Pancreas (tissue), 10 donors: ENCODE measurements at regions not wholly inside any gene's neighbourhood (a gene's known extent, or its start where the extent isn't known, plus 50 kb on each side); places are given as distances from the start of the nearest gene placed in this dataset.
A peak's percentile ranks its signal among the peaks of the same experiment; 100 is the strongest.

Experiments used
- ATAC-seq, 4 donors: fragments of 200-7000 bp; cut with Tn5 transposase; one replicate each; pipeline versions ENCODE4 v1.8.0 to v1.9.1; 2020; ENCODE audit warnings: mild to moderate bottlenecking in 4 of 4, moderate library complexity in 4 of 4
- DNase-seq, 6 donors: peaks; one replicate each; pipeline ENCODE4 v3.0.0-alpha.2; 2020
- FAIRE-seq: peaks from 2 replicates; lab custom pipeline; 2012; peaks lifted over from hg19 to GRCh38; lab: Jason Lieb, UNC
- H3K27ac ChIP-seq, 4 donors: fragments of 200-600 bp; sonication (generic); 1 replicate in 3 of 4; 2 replicates in 1 of 4; pipeline versions ENCODE4 v1.5.0 to v1.8.0; 2020
- H3K27me3 ChIP-seq, 4 donors: fragments of 200-600 bp; one replicate each; pipeline ENCODE4 v1.8.0; 2021
- H3K36me3 ChIP-seq, 3 donors: fragments of 200-600 bp; sonication (generic) in 1 of 3; one replicate each; pipeline versions ENCODE4 v1.5.0 to v1.8.0; 2020 to 2021
- H3K4me1 ChIP-seq, 3 donors: fragments of 200-600 bp; one replicate each; pipeline ENCODE4 v1.8.0; 2021
- H3K4me3 ChIP-seq, 4 donors: fragments of 200-600 bp; sonication (generic) in 2 of 4; one replicate each; pipeline versions ENCODE4 v1.5.0 to v1.8.0; 2020 to 2021
- H3K9me3 ChIP-seq, 4 donors: fragments of 200-600 bp; one replicate each; pipeline ENCODE4 v1.8.0; 2021
- CTCF ChIP-seq, 4 donors: fragments of 200-600 bp; sonication (generic) in 3 of 4; IDR thresholded peaks; one replicate each; pipeline versions ENCODE4 v1.5.0 to v1.8.0; 2021; ENCODE audit warnings: antibody characterized with exemption in 4 of 4
- WGBS, 2 donors: extraction: QIAGEN DNeasy Blood & Tissue Kit; methylation state at CpG; one replicate each; pipeline ENCODE4 v1.1.7; 2013; 5-methylcytosine and 5-hydroxymethylcytosine counted together
- intact Hi-C, 3 donors: fragments of 100-400 bp; cut with DNase I; formaldehyde crosslinking; loops; one replicate each; pipeline versions ENCODE4 v1.11.1 to v1.14.2; 2022
- donor health status: healthy with polysubstance abuse.
- donor health status: DM: no; HTN: no; CAD: no; lungs with moderate emphysema.
- donor health status: DM: no; HTN: no; CAD: no.
- donor health status: control.
- donor health status: control.
- donor health status: Bipolar disorder and iron deficiency.
- donor health status: DM: yes; HTN: yes; CAD: no.
- donor health status: DM: no; HTN: no; CAD: no.
- donor health status: DM: no; HTN: no; CAD: no.
- donor health status: DM: yes; HTN: yes; CAD: no.

- ATAC-seq (peak in 2 of 4 donors; percentile 19 to 34), DNase-seq (peak in 1 of 6 donors; percentile 15), FAIRE-seq (no peak)
- no peak for TF ChIP-seq CTCF (IDR thresholded peaks at IDR 0.05)
- Histone ChIP-seq H3K36me3 (no peaks in the 10 kb centered on the region), H3K27me3 (no peaks in the 10 kb centered on the region), H3K9me3 (no peaks in the 10 kb centered on the region), H3K27ac (no peak overlapping the region), H3K4me1 (no peaks in the 10 kb centered on the region), H3K4me3 (no peak overlapping the region)
- intact Hi-C loops, result no loop called here
- WGBS, 2 donors, result 58 to 64% methylated on average over 4 of the region's 4 CpGs
Observed at GRCh38 chr1:168428063-168428731, 115.6 kb downstream of the XCL2 start.

- Histone ChIP-seq H3K4me3 (no peak overlapping the region), H3K27me3 (no peaks in the 10 kb centered on the region), H3K27ac (no peak overlapping the region), H3K4me1 (no peaks in the 10 kb centered on the region), H3K36me3 (no peaks in the 10 kb centered on the region), H3K9me3 (no peaks in the 10 kb centered on the region)
- intact Hi-C loops, result no loop called here
- ATAC-seq, result no peak
- no peak for DNase-seq
- 55 to 60% methylated on average over 1 of the region's 1 CpG for WGBS, 2 donors
- FAIRE-seq, result no peak
- TF ChIP-seq CTCF (IDR thresholded peaks at IDR 0.05), result no peak
Observed at GRCh38 chr1:168427051-168427450, 116.7 kb downstream of the XCL2 start.

- DNase-seq (no peak), ATAC-seq (no peak), FAIRE-seq (no peak)
- Histone ChIP-seq H3K4me3 (no peak overlapping the region), H3K9me3 (no peaks in the 10 kb centered on the region), H3K27ac (no peak overlapping the region), H3K27me3 (no peaks in the 10 kb centered on the region), H3K4me1 (no peaks in the 10 kb centered on the region), H3K36me3 (no peaks in the 10 kb centered on the region)
- no peak for TF ChIP-seq CTCF (IDR thresholded peaks at IDR 0.05)
- intact Hi-C loops, result no loop called here
- WGBS, 2 donors, result 89 to 92% methylated on average over 2 of the region's 2 CpGs
Observed at GRCh38 chr1:168424281-168424680, 119.5 kb downstream of the XCL2 start.

GRCh38 chr1:168422203-168422847 lies 121.5 kb downstream of the XCL2 start:
- DNase-seq (no peak), ATAC-seq (no peak), FAIRE-seq (no peak)
- Histone ChIP-seq H3K27ac (no peak overlapping the region), H3K36me3 (no peaks in the 10 kb centered on the region), H3K27me3 (no peaks in the 10 kb centered on the region), H3K9me3 (no peaks in the 10 kb centered on the region), H3K4me3 (no peak overlapping the region), H3K4me1 (no peaks in the 10 kb centered on the region)
- TF ChIP-seq CTCF (IDR thresholded peaks at IDR 0.05), result no peak
- intact Hi-C loops, result no loop called here
- WGBS, 2 donors, result 64 to 75% methylated on average over 1 of the region's 1 CpG

GRCh38 chr1:168421399-168422004 lies 122.3 kb downstream of the XCL2 start:
- FAIRE-seq, result no peak
- Histone ChIP-seq H3K36me3 (no peaks in the 10 kb centered on the region), H3K4me3 (no peak overlapping the region), H3K27me3 (no peaks in the 10 kb centered on the region), H3K4me1 (no peaks in the 10 kb centered on the region), H3K9me3 (no peaks in the 10 kb centered on the region), H3K27ac (no peak overlapping the region)
- intact Hi-C loops, result no loop called here
- DNase-seq, result no peak
- 77 to 88% methylated on average over 3 of the region's 3 CpGs for WGBS, 2 donors
- TF ChIP-seq CTCF (IDR thresholded peaks at IDR 0.05), result no peak
- ATAC-seq, result no peak
